Neural cell (in vitro differentiated cells): ENCODE measurements at regions not wholly inside any gene's neighbourhood (a gene's known extent, or its start where the extent isn't known, plus 50 kb on each side); places are given as distances from the start of the nearest gene placed in this dataset.

Source experiments
- H2AFZ ChIP-seq: fragments of 200-600, 300-800 bp; sonication (generic), shearing (Covaris generic); 2 replicates; pipeline ENCODE4 v1.6.0; 2014; ENCODE audit warnings: low read depth, mild to moderate bottlenecking, antibody characterized with exemption, low read length, moderate library complexity
- H3F3A ChIP-seq: fragments of 200-600 bp; shearing (Covaris generic); 2 replicates; pipeline ENCODE4 v1.6.1; 2016; ENCODE audit warnings: mild to moderate bottlenecking, moderate library complexity, mixed read lengths, antibody characterized with exemption, low read length; ENCODE audit not compliant: insufficient read depth, poor library complexity, severe bottlenecking
- H3K27ac ChIP-seq: fragments of 200-600, 300-800 bp; sonication (generic), shearing (Covaris generic); 2 replicates; pipeline ENCODE4 v1.5.1; 2014; ENCODE audit warnings: mild to moderate bottlenecking, low read length, moderate library complexity
- H3K27me3 ChIP-seq: fragments of 300-800, 200-600 bp; sonication (generic), shearing (Covaris generic); 2 replicates; pipeline ENCODE4 v1.6.0; 2014; ENCODE audit warnings: mild to moderate bottlenecking, low read depth, low read length, moderate library complexity; ENCODE audit not compliant: insufficient read depth
- H3K36me3 ChIP-seq: fragments of 300-800, 200-600 bp; sonication (generic), shearing (Covaris generic); 2 replicates; pipeline ENCODE4 v1.5.1; 2014; ENCODE audit warnings: mild to moderate bottlenecking, antibody characterized with exemption, low read length, moderate library complexity; ENCODE audit not compliant: insufficient read depth
- H3K4me2 ChIP-seq: fragments of 300-800, 200-600 bp; sonication (generic), shearing (Covaris generic); 2 replicates; pipeline ENCODE4 v1.6.0; 2014; ENCODE audit warnings: mild to moderate bottlenecking, low read length
- H3K4me3 ChIP-seq: fragments of 300-800, 200-600 bp; sonication (generic), shearing (Covaris generic); 2 replicates; pipeline ENCODE4 v1.5.1; 2014; ENCODE audit warnings: mild to moderate bottlenecking, low read length, moderate library complexity
- H3K79me2 ChIP-seq: fragments of 200-600 bp; shearing (Covaris generic); replicated peaks from 2 replicates; pipeline ENCODE4 v1.6.0; 2014; ENCODE audit warnings: mild to moderate bottlenecking, low read length, moderate library complexity; ENCODE audit not compliant: insufficient read depth
- H3K9ac ChIP-seq: fragments of 300-800, 200-600 bp; sonication (generic), shearing (Covaris generic); 2 replicates; pipeline ENCODE4 v1.6.1; 2016; ENCODE audit warnings: mild to moderate bottlenecking, low read length, mixed read lengths
- H3K9me2 ChIP-seq: fragments of 200-600 bp; shearing (Covaris generic); 2 replicates; pipeline ENCODE4 v1.6.1; 2016; ENCODE audit warnings: mild to moderate bottlenecking, low read length, mixed read lengths; ENCODE audit not compliant: insufficient read depth
- H3K9me3 ChIP-seq: fragments of 200-600, 300-800 bp; sonication (generic), shearing (Covaris generic); 2 replicates; pipeline ENCODE4 v1.6.1; 2016; ENCODE audit warnings: mild to moderate bottlenecking, mixed run types, low read length, moderate library complexity, mixed read lengths
- H4K20me1 ChIP-seq: fragments of 200-600 bp; shearing (Covaris generic); 2 replicates; pipeline ENCODE4 v1.6.1; 2016; ENCODE audit warnings: mild to moderate bottlenecking, mixed run types; ENCODE audit not compliant: insufficient read depth
- EP300 ChIP-seq: fragments of 450-650 bp; conservative IDR thresholded peaks from 2 replicates; pipeline ENCODE4 v1.6.1; 2014; ENCODE audit warnings: antibody characterized with exemption, mild to moderate bottlenecking, moderate library complexity; ENCODE audit not compliant: poor library complexity, severe bottlenecking
- EZH2 ChIP-seq: fragments of 200-600, 300-800 bp; shearing (Covaris generic), sonication (generic); IDR thresholded peaks from 2 replicates; pipeline ENCODE4 v1.6.1; 2014; ENCODE audit warnings: antibody characterized with exemption, low read length, borderline replicate concordance, mild to moderate bottlenecking; ENCODE audit not compliant: insufficient read depth, poor library complexity, severe bottlenecking
- MXI1 ChIP-seq: fragments of 450-650 bp; conservative IDR thresholded peaks from 2 replicates; pipeline ENCODE4 v1.6.1; 2014; ENCODE audit warnings: antibody characterized with exemption, mild to moderate bottlenecking; ENCODE audit not compliant: poor library complexity, severe bottlenecking
- POLR2AphosphoS5 ChIP-seq: IDR thresholded peaks from 2 replicates; pipeline ENCODE4 v1.6.1; 2012
- RAD21 ChIP-seq: fragments of 450-650 bp; conservative IDR thresholded peaks from 2 replicates; pipeline ENCODE4 v1.6.1; 2014; ENCODE audit warnings: antibody characterized with exemption, mild to moderate bottlenecking, moderate library complexity
- SMC3 ChIP-seq: fragments of 450-650 bp; conservative IDR thresholded peaks from 2 replicates; pipeline ENCODE4 v1.6.1; 2014; ENCODE audit warnings: antibody characterized with exemption, mild to moderate bottlenecking, moderate library complexity; ENCODE audit not compliant: poor library complexity
- TAF1 ChIP-seq: IDR thresholded peaks from 2 replicates; pipeline ENCODE4 v1.6.1; 2012; ENCODE audit warnings: low read depth
- TF ChIP-seq, protein P1 (sequence below): IDR thresholded peaks from 2 replicates; pipeline ENCODE4 v1.6.1; 2012; ENCODE audit warnings: borderline replicate concordance
- TF ChIP-seq, protein P2 (sequence below): fragments of 450-650 bp; IDR thresholded peaks from 2 replicates; pipeline ENCODE4 v1.5.1; 2014; ENCODE audit warnings: antibody characterized with exemption, mild to moderate bottlenecking, moderate library complexity; ENCODE audit not compliant: poor library complexity, severe bottlenecking

DNA sequence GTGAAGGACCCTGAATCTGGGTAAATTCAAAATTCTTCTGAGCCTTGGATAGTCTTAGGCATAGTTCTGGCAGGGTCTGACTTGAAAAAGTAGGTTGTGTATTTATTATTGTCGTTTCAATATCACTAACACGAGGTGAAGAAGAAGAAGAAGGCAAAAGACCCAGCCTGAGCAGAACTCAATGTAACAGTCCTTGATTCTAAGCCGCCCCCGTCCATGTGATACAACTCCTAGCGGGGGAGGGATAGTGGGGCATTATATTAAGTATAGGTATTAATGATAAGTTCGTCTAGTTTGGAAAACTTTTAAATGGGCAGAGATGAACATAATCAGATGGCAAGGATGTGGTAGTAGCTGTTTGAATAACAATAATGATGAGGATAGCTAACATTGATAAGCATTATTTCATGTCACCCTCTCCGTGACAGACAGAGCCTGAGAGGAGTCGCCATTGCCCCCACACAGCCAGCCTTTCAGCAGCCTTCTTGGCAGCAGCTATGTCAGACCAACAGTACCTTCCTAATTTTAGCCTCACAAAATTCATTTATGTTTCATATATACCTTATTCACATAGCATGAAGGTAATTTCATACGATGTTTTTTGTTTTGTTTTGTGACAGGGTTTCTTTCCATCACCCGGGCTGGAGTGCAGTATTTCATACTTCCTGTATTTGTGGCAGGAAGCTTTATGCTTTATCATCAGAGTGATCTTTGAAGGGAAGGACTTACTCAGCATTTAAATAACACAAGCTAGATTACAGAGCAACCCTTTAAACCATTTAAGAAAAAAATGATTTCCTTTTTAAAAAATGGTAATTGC lies 64.4 kb upstream of the NPAS1 start:
- no peaks in the 10 kb centered on the region for H3K9me3 ChIP-seq
- no peak overlapping the region for H3K4me2 ChIP-seq
- no peak overlapping the region for H3K4me3 ChIP-seq
- no peak overlapping the region for H2AFZ ChIP-seq
- peaks cover 23% of the 10 kb centered on the region for H3K79me2 ChIP-seq
- H3K9me2 ChIP-seq = no peaks in the 10 kb centered on the region
- no peaks in the 10 kb centered on the region for H3K36me3 ChIP-seq
- no peak overlapping the region for H3K9ac ChIP-seq
- TF ChIP-seq, protein P1, sequence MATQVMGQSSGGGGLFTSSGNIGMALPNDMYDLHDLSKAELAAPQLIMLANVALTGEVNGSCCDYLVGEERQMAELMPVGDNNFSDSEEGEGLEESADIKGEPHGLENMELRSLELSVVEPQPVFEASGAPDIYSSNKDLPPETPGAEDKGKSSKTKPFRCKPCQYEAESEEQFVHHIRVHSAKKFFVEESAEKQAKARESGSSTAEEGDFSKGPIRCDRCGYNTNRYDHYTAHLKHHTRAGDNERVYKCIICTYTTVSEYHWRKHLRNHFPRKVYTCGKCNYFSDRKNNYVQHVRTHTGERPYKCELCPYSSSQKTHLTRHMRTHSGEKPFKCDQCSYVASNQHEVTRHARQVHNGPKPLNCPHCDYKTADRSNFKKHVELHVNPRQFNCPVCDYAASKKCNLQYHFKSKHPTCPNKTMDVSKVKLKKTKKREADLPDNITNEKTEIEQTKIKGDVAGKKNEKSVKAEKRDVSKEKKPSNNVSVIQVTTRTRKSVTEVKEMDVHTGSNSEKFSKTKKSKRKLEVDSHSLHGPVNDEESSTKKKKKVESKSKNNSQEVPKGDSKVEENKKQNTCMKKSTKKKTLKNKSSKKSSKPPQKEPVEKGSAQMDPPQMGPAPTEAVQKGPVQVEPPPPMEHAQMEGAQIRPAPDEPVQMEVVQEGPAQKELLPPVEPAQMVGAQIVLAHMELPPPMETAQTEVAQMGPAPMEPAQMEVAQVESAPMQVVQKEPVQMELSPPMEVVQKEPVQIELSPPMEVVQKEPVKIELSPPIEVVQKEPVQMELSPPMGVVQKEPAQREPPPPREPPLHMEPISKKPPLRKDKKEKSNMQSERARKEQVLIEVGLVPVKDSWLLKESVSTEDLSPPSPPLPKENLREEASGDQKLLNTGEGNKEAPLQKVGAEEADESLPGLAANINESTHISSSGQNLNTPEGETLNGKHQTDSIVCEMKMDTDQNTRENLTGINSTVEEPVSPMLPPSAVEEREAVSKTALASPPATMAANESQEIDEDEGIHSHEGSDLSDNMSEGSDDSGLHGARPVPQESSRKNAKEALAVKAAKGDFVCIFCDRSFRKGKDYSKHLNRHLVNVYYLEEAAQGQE = no peak
- no peak for TF ChIP-seq EP300
- TF ChIP-seq TAF1 = no peak
- TF ChIP-seq MXI1 = no peak
- no peak for TF ChIP-seq EZH2
- TF ChIP-seq SMC3 = no peak
- H3K27ac ChIP-seq = no peak overlapping the region
- H3F3A ChIP-seq = no peaks in the 10 kb centered on the region
- H3K27me3 ChIP-seq = no peaks in the 10 kb centered on the region
- no peaks in the 10 kb centered on the region for H4K20me1 ChIP-seq

DNA sequence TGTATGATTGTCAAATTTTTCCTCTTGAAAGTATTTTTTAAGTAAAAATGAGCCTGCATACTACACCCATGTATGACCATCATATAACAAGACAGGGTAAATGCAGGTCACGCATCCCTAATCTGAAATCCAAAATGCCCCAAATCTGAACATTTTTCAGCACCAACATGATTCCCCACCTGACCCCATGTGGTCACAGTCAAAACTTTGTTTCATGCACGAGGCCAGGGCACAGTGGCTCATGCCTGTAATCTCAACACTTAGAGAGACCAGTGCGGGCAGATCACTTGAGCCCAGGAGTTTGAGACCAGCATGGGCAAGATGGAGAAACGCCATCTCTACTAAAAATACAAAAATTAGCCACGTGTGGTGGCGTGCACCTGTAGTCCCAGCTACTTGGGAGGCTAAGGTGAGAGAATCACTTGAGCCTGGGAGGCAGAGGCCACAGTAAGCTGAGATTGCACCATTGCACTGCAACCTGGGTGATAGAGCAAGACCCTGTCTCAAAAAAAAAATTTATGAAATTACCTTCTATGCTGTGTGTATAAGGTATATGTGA lies 63.7 kb upstream of the NPAS1 start:
- peaks cover 24% of the 10 kb centered on the region for H3K79me2 ChIP-seq
- no peak overlapping the region for H3K9ac ChIP-seq

More for the DNA sequence above, 63.7 kb upstream of the NPAS1 start:
- Histone ChIP-seq H3K27me3 (no peaks in the 10 kb centered on the region), H3K4me3 (no peak overlapping the region), H3K27ac (no peak overlapping the region), H3K36me3 (no peaks in the 10 kb centered on the region), H3F3A (no peaks in the 10 kb centered on the region), H3K9me2 (no peaks in the 10 kb centered on the region), H2AFZ (no peak overlapping the region), H3K9me3 (no peaks in the 10 kb centered on the region), H4K20me1 (no peaks in the 10 kb centered on the region), H3K4me2 (no peak overlapping the region)
- TF ChIP-seq SMC3 (no peak), EZH2 (no peak), POLR2AphosphoS5 (no peak), EP300 (no peak), MXI1 (no peak), RAD21 (no peak), TAF1 (no peak)
- TF ChIP-seq, protein P1 = no peak
- TF ChIP-seq, protein P2, sequence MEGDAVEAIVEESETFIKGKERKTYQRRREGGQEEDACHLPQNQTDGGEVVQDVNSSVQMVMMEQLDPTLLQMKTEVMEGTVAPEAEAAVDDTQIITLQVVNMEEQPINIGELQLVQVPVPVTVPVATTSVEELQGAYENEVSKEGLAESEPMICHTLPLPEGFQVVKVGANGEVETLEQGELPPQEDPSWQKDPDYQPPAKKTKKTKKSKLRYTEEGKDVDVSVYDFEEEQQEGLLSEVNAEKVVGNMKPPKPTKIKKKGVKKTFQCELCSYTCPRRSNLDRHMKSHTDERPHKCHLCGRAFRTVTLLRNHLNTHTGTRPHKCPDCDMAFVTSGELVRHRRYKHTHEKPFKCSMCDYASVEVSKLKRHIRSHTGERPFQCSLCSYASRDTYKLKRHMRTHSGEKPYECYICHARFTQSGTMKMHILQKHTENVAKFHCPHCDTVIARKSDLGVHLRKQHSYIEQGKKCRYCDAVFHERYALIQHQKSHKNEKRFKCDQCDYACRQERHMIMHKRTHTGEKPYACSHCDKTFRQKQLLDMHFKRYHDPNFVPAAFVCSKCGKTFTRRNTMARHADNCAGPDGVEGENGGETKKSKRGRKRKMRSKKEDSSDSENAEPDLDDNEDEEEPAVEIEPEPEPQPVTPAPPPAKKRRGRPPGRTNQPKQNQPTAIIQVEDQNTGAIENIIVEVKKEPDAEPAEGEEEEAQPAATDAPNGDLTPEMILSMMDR = no peak
